Hepatocyte (in vitro differentiated cells): ENCODE measurements at regions not wholly inside any gene's neighbourhood (a gene's known extent, or its start where the extent isn't known, plus 50 kb on each side); places are given as distances from the start of the nearest gene placed in this dataset.

Source experiments
- DNase-seq: peaks from one replicate; pipeline ENCODE4 v3.0.0-alpha.2; 2016; ENCODE audit warnings: low spot score
- H2AFZ ChIP-seq: fragments of 200-600 bp; sonication (generic); 2 replicates; pipeline ENCODE4 v1.6.0; 2016; ENCODE audit warnings: antibody characterized with exemption, mild to moderate bottlenecking
- H3K27ac ChIP-seq: fragments of 200-600 bp; sonication (generic); 2 replicates; pipeline ENCODE4 v1.5.1; 2016; ENCODE audit warnings: mild to moderate bottlenecking
- H3K27me3 ChIP-seq: fragments of 200-600 bp; sonication (generic); 2 replicates; pipeline ENCODE4 v1.6.1; 2016
- H3K36me3 ChIP-seq: fragments of 200-600 bp; sonication (generic); replicated peaks from 2 replicates; pipeline ENCODE4 v1.5.1; 2016; ENCODE audit warnings: low read depth; ENCODE audit not compliant: insufficient read depth
- H3K4me1 ChIP-seq: fragments of 200-600 bp; sonication (generic); 2 replicates; pipeline ENCODE4 v1.5.1; 2016; ENCODE audit warnings: mild to moderate bottlenecking, moderate library complexity; ENCODE audit not compliant: insufficient read depth
- H3K4me2 ChIP-seq: fragments of 200-600 bp; sonication (generic); 2 replicates; pipeline ENCODE4 v1.6.0; 2016
- H3K4me3 ChIP-seq: fragments of 200-600 bp; sonication (generic); 2 replicates; pipeline ENCODE4 v1.5.1; 2016; ENCODE audit warnings: mild to moderate bottlenecking
- H3K79me2 ChIP-seq: fragments of 200-600 bp; sonication (generic); 2 replicates; pipeline ENCODE4 v1.6.0; 2017; ENCODE audit warnings: mild to moderate bottlenecking
- H3K9me2 ChIP-seq: fragments of 200-600 bp; sonication (generic); replicated peaks from 2 replicates; pipeline ENCODE4 v1.6.0; 2017; ENCODE audit warnings: mild to moderate bottlenecking; ENCODE audit not compliant: insufficient read depth
- H3K9me3 ChIP-seq: fragments of 200-600 bp; sonication (generic); 2 replicates; pipeline ENCODE4 v1.5.1; 2016; ENCODE audit warnings: low read depth, mild to moderate bottlenecking
- H4K20me1 ChIP-seq: fragments of 200-600 bp; sonication (generic); 2 replicates; pipeline ENCODE4 v1.6.0; 2016; ENCODE audit warnings: mild to moderate bottlenecking; ENCODE audit not compliant: insufficient read depth, poor library complexity, severe bottlenecking
- CTCF ChIP-seq: fragments of 200-600 bp; sonication (generic); IDR thresholded peaks from 2 replicates; pipeline ENCODE4 v1.5.1; 2016; ENCODE audit warnings: antibody characterized with exemption, mild to moderate bottlenecking; ENCODE audit not compliant: poor library complexity
- EZH2 ChIP-seq: fragments of 200-600 bp; sonication (generic); IDR thresholded peaks from 2 replicates; pipeline ENCODE4 v1.6.1; 2016; ENCODE audit warnings: antibody characterized with exemption, mild to moderate bottlenecking, borderline replicate concordance
- EZH2phosphoT487 ChIP-seq: fragments of 200-600 bp; sonication (generic); IDR thresholded peaks from one replicate; pipeline ENCODE4 v1.6.1; 2018; ENCODE audit warnings: antibody characterized with exemption, mild to moderate bottlenecking, low read depth, moderate library complexity; ENCODE audit not compliant: unreplicated experiment, severe bottlenecking
- WGBS: methylation state at CpG from one replicate; pipeline ENCODE4 v1.1.6; 2016; ENCODE audit warnings: low lambda C conversion rate; ENCODE audit errors: missing lambda C conversion rate; 5-methylcytosine and 5-hydroxymethylcytosine counted together

DNA sequence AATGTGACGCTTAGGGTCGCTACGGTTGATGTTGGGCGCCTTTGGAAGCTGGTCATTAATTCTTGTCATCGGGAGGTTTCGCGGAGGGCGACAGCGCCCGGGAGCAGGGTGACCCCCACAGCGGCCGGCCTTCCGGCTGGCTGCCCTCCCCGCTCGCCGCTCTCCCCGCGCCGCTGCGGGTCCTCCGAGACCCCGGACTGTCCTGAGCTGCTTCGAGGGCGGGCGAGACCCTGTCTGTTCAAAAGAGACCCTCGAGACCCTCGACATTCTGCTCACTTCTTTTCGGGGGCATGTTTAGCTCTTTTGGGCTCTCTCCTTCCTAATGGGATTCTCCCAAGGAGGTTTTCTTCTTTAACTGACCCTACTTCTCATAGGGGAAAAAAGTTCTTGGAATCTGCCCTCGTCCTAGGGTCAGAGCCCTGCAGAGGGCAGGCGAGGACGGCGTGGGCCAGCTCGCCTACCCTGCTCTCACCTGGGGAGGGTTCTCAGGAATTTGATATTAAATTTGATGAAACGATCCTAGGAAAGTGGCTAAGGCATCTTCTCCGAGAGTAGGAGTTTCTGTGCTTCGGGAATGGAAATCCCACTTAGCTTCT lies 257.0 kb downstream of the OTUD1 start:
- no peak for DNase-seq
- H2AFZ ChIP-seq, result no peak overlapping the region
- H3K4me2 ChIP-seq, result peak overlapping the region; percentile 84
- H4K20me1 ChIP-seq, result no peaks in the 10 kb centered on the region
- TF ChIP-seq EZH2phosphoT487, result no peak
- TF ChIP-seq CTCF, result no peak
- TF ChIP-seq EZH2, result no peak
- no peaks in the 10 kb centered on the region for H3K9me2 ChIP-seq
- peaks cover 69% of the 10 kb centered on the region for H3K27me3 ChIP-seq
- no peaks in the 10 kb centered on the region for H3K9me3 ChIP-seq
- no peak overlapping the region for H3K27ac ChIP-seq
- no peak overlapping the region for H3K4me3 ChIP-seq
- no peaks in the 10 kb centered on the region for H3K79me2 ChIP-seq
- WGBS, result 17% methylated on average over 25 of the region's 36 CpGs
- H3K4me1 ChIP-seq, result no peaks in the 10 kb centered on the region
- no peaks in the 10 kb centered on the region for H3K36me3 ChIP-seq

GRCh38 chr10:23696476-23696875 lies 257.6 kb downstream of the OTUD1 start:
- H3K4me1 ChIP-seq, result no peaks in the 10 kb centered on the region
- no peak overlapping the region for H2AFZ ChIP-seq
- no peak overlapping the region for H3K27ac ChIP-seq
- no peaks in the 10 kb centered on the region for H3K9me2 ChIP-seq
- H3K79me2 ChIP-seq, result no peaks in the 10 kb centered on the region
- no peaks in the 10 kb centered on the region for H3K9me3 ChIP-seq
- 69% methylated on average over 3 of the region's 3 CpGs for WGBS
- no peak for TF ChIP-seq CTCF
- TF ChIP-seq EZH2, result no peak
- no peak for TF ChIP-seq EZH2phosphoT487
- no peak for DNase-seq
- H4K20me1 ChIP-seq, result no peaks in the 10 kb centered on the region
- H3K27me3 ChIP-seq, result peaks cover 74% of the 10 kb centered on the region
- no peaks in the 10 kb centered on the region for H3K36me3 ChIP-seq
- H3K4me2 ChIP-seq, result no peak overlapping the region
- no peak overlapping the region for H3K4me3 ChIP-seq

DNA sequence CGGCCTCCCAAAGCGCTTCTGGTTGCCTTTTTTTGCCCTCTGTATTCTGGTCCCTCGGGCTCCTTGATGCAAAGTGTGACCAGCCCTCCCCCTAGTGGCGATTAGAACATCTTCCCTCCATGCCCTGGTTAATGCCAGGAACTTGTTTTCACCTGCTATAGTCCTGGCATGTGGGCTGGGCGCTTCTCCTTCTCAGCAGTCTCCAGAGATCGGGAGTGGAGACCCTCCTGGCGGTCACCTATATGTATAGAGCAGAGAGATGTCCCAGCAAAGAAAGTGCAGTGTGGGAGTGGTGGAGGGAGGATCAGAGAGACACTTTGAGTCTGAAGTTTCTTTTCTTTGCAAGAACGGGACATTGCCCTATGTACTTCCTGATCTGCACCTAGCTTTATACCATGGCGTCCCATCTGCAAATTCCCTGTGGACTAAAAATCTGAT lies 264.1 kb downstream of the OTUD1 start:
- Histone ChIP-seq H3K36me3 (no peaks in the 10 kb centered on the region), H3K9me3 (no peaks in the 10 kb centered on the region), H2AFZ (peak overlapping the region; percentile 21), H3K4me2 (peak overlapping the region; percentile 68), H4K20me1 (no peaks in the 10 kb centered on the region), H3K4me3 (no peak overlapping the region), H3K27me3 (peaks cover 17% of the 10 kb centered on the region), H3K27ac (no peak overlapping the region), H3K9me2 (no peaks in the 10 kb centered on the region), H3K4me1 (no peaks in the 10 kb centered on the region), H3K79me2 (no peaks in the 10 kb centered on the region)
- TF ChIP-seq CTCF, result peak; percentile 71
- TF ChIP-seq EZH2, result no peak
- peak; percentile 83 for DNase-seq
- 14% methylated on average over 9 of the region's 9 CpGs for WGBS

DNA sequence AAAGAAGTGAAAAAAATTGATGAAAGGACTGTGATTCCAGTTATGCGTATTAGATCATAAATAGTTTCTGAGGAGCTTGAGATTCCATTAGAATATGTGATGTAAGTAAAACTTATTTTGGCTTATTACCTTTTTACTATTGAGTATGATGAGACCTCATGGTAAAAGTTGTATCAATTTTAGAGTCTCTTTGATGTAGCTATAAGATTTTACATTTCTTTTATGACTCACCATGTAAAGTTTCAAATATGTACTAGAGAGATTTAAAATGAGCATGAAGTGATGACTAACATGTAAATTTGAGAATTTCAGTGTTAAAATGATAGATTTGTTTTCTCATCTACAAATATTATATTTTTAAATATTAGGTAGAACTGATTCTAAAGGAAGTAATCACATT lies 276.5 kb downstream of the OTUD1 start:
- Histone ChIP-seq H3K4me1 (no peaks in the 10 kb centered on the region), H4K20me1 (no peaks in the 10 kb centered on the region), H3K9me3 (no peaks in the 10 kb centered on the region), H3K27ac (no peak overlapping the region), H3K4me3 (no peak overlapping the region), H3K9me2 (no peaks in the 10 kb centered on the region), H3K27me3 (peaks cover 5% of the 10 kb centered on the region), H3K4me2 (no peak overlapping the region), H2AFZ (no peak overlapping the region), H3K79me2 (no peaks in the 10 kb centered on the region), H3K36me3 (no peaks in the 10 kb centered on the region)
- WGBS, result 94% methylated on average over 1 of the region's 1 CpG
- DNase-seq, result no peak
- TF ChIP-seq EZH2 (no peak), EZH2phosphoT487 (no peak), CTCF (no peak)
